Parathyroid adenoma (tissue), 2 donors: ENCODE measurements at regions not wholly inside any gene's neighbourhood (a gene's known extent, or its start where the extent isn't known, plus 50 kb on each side); places are given as distances from the start of the nearest gene placed in this dataset.

Experiments
- H2AFZ ChIP-seq: fragments of 300-600 bp; sonication (generic); one replicate; pipeline ENCODE4 v1.7.0; 2017; ENCODE audit warnings: antibody characterized with exemption, mild to moderate bottlenecking
- H3K27ac ChIP-seq: fragments of 300-600 bp; sonication (generic); one replicate; pipeline ENCODE4 v1.7.0; 2017
- H3K27me3 ChIP-seq: fragments of 300-600 bp; sonication (generic); one replicate; pipeline ENCODE4 v1.7.0; 2017; ENCODE audit warnings: low read length; ENCODE audit not compliant: control insufficient read depth, insufficient read depth
- H3K36me3 ChIP-seq: fragments of 300-600 bp; sonication (generic); one replicate; pipeline ENCODE4 v1.7.0; 2017; ENCODE audit warnings: low read length; ENCODE audit not compliant: control insufficient read depth, insufficient read depth
- H3K4me1 ChIP-seq: fragments of 300-600 bp; sonication (generic); one replicate; pipeline ENCODE4 v1.7.0; 2017; ENCODE audit warnings: control low read depth
- H3K4me2 ChIP-seq: fragments of 300-600 bp; sonication (generic); one replicate; pipeline ENCODE4 v1.7.0; 2017; ENCODE audit warnings: low read length
- H3K4me3 ChIP-seq: fragments of 300-600 bp; sonication (generic); one replicate; pipeline ENCODE4 v1.7.0; 2017; ENCODE audit warnings: low read depth, low read length
- H3K79me2 ChIP-seq: fragments of 300-600 bp; sonication (generic); one replicate; pipeline ENCODE4 v1.7.0; 2017; ENCODE audit warnings: control low read depth
- H3K9ac ChIP-seq: fragments of 300-600 bp; sonication (generic); one replicate; pipeline ENCODE4 v1.7.0; 2017; ENCODE audit warnings: mild to moderate bottlenecking
- H3K9me3 ChIP-seq: fragments of 300-600 bp; sonication (generic); one replicate; pipeline ENCODE4 v1.7.0; 2017; ENCODE audit warnings: low read length; ENCODE audit not compliant: control insufficient read depth
- CTCF ChIP-seq: fragments of 300-600 bp; sonication (generic); IDR thresholded peaks from one replicate; pipeline ENCODE4 v1.7.0; 2017; ENCODE audit warnings: antibody characterized with exemption, mild to moderate bottlenecking
- donor health status: primary hyperparathyroidism.

DNA sequence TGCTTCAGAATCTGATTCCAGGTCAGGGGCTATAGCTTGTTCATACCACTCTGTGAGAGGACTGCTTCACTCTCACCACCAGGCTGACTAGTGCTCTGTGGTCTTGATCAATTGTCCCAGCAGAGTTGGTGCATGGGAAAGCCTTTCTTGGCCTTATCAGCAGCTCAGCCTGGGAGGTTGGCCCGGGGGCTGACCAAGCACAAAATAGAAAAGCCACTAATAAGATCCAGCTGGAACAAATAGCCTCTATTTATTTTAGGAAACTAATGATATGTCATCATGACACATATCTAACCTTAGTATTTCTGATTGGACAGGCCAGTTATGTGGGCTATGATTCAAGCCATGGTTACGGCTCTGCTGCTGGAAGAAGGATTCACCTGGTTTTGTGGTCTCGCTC is 134.2 kb downstream of the GDAP2 start:
- no peak overlapping the region for H3K4me3 ChIP-seq
- no peak overlapping the region for H3K4me2 ChIP-seq
- H2AFZ ChIP-seq = no peak overlapping the region
- no peak for TF ChIP-seq CTCF
- H3K36me3 ChIP-seq = no peaks in the 10 kb centered on the region
- no peaks in the 10 kb centered on the region for H3K9me3 ChIP-seq
- H3K79me2 ChIP-seq = no peaks in the 10 kb centered on the region
- no peak overlapping the region for H3K27ac ChIP-seq
- H3K27me3 ChIP-seq = no peaks in the 10 kb centered on the region
- no peaks in the 10 kb centered on the region for H3K4me1 ChIP-seq
- H3K9ac ChIP-seq = no peak overlapping the region

GRCh38 chr1:117795792-117796191 is 133.6 kb downstream of the GDAP2 start:
- Histone ChIP-seq H3K4me3 (no peak overlapping the region), H3K4me1 (no peaks in the 10 kb centered on the region), H3K4me2 (no peak overlapping the region), H3K79me2 (no peaks in the 10 kb centered on the region), H3K9me3 (no peaks in the 10 kb centered on the region), H3K27me3 (no peaks in the 10 kb centered on the region), H3K27ac (no peak overlapping the region), H3K9ac (no peak overlapping the region), H2AFZ (no peak overlapping the region), H3K36me3 (no peaks in the 10 kb centered on the region)
- no peak for TF ChIP-seq CTCF

DNA sequence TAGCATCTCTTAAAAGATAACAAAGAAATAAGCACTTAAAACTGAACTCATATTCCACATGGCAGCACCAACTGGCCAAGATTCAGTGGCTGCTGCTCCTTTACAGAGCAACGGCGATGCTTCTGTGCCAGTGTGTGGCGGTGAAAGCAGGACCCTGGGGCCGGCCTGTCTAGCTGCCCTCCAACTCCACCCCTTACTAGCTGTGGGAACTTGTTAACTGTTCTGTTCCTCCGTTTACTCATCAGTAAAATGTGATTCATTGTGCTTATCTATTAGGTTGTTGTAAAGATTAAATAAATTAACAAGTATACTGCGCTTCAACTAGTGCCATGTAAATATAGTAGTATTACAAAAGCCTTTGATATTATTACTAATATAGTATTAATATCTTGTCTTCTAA is 133.2 kb downstream of the GDAP2 start:
- Histone ChIP-seq H3K36me3 (no peaks in the 10 kb centered on the region), H3K4me3 (no peak overlapping the region), H3K27ac (no peak overlapping the region), H2AFZ (no peak overlapping the region), H3K4me2 (no peak overlapping the region), H3K4me1 (no peaks in the 10 kb centered on the region), H3K9me3 (no peaks in the 10 kb centered on the region), H3K79me2 (no peaks in the 10 kb centered on the region), H3K9ac (no peak overlapping the region), H3K27me3 (no peaks in the 10 kb centered on the region)
- no peak for TF ChIP-seq CTCF

DNA sequence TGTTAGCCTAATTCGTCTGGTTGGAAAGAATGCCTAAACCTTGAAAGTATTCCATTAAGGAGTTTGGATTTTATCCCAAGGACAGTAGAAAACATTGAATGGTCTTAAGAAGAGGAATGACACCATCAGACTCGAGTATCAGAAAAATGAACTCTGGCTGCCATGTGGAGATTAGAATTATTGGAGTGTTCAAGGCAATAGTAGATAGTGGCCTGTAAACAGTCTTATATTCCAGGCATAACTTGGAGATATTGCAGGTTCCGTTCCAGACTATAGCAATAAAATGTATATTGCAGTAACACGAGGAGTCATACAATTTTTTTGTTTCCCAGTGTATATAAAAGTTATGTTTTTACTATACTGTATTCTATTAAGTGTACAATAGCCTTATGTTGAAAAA is 130.9 kb downstream of the GDAP2 start:
- no peak for TF ChIP-seq CTCF

GRCh38 chr1:117802531-117803257 is 126.7 kb downstream of the GDAP2 start:
- no peak overlapping the region for H3K4me2 ChIP-seq
- no peak overlapping the region for H3K27ac ChIP-seq
- no peak overlapping the region for H3K9ac ChIP-seq
- no peak for TF ChIP-seq CTCF
- no peaks in the 10 kb centered on the region for H3K9me3 ChIP-seq
- no peaks in the 10 kb centered on the region for H3K36me3 ChIP-seq
- H3K4me3 ChIP-seq = no peak overlapping the region
- no peaks in the 10 kb centered on the region for H3K27me3 ChIP-seq
- H3K79me2 ChIP-seq = no peaks in the 10 kb centered on the region
- no peak overlapping the region for H2AFZ ChIP-seq
- H3K4me1 ChIP-seq = no peaks in the 10 kb centered on the region

More for the DNA sequence above, 130.9 kb downstream of the GDAP2 start:
- H3K36me3 ChIP-seq = no peaks in the 10 kb centered on the region
- H3K27ac ChIP-seq = no peak overlapping the region
- H3K9ac ChIP-seq = no peak overlapping the region
- no peak overlapping the region for H3K4me3 ChIP-seq
- no peak overlapping the region for H2AFZ ChIP-seq
- H3K4me2 ChIP-seq = no peak overlapping the region
- no peaks in the 10 kb centered on the region for H3K4me1 ChIP-seq
- H3K79me2 ChIP-seq = no peaks in the 10 kb centered on the region
- H3K27me3 ChIP-seq = no peaks in the 10 kb centered on the region
- H3K9me3 ChIP-seq = no peaks in the 10 kb centered on the region
